ENCODE measurements at regions not wholly inside any gene's neighbourhood (a gene's known extent, or its start where the extent isn't known, plus 50 kb on each side); places are given as distances from the start of the nearest gene placed in this dataset.

- Histone ChIP-seq H2AFZ (ENCODE audit: control insufficient read depth, low read depth, low read length) (no peak overlapping the region), H3K4me1 (ENCODE audit: control insufficient read depth, insufficient read depth, low read length) (no peaks in the 10 kb centered on the region), H3K9me3 (replicated peaks; ENCODE audit: control insufficient read depth, insufficient read depth, low read length) (no peaks in the 10 kb centered on the region), H3K4me2 (ENCODE audit: control insufficient read depth, insufficient read depth) (no peak overlapping the region), H4K20me1 (ENCODE audit: control insufficient read depth, insufficient read depth) (no peaks in the 10 kb centered on the region), H3K36me3 (ENCODE audit: control insufficient read depth in 2 of 2, insufficient read depth in 2 of 2, low read length in 1 of 2) (no peaks in the 10 kb centered on the region), H3K9ac (ENCODE audit: control insufficient read depth, insufficient read depth, low read length) (no peak overlapping the region), H3K27me3 (replicated peaks in 1 of 2; ENCODE audit: control insufficient read depth in 2 of 2, insufficient read depth in 2 of 2, low read length in 1 of 2) (no peaks in the 10 kb centered on the region), H3K4me3 (no peak overlapping the region), H3K79me2 (ENCODE audit: control insufficient read depth, insufficient read depth, low read length) (no peaks in the 10 kb centered on the region), H3K27ac (ENCODE audit: control insufficient read depth, insufficient read depth) (no peak overlapping the region)
- no peak for TF ChIP-seq POU2F2 (IDR thresholded peaks at IDR 0.05; ENCODE audit: borderline replicate concordance, low read depth, low read length)
- SMC1A ChIA-PET (ENCODE audit: uncharacterized antibody, unreplicated experiment) = interaction anchor here (1.0 to 3.7 kb wide), 4 partner anchors 8 to 108 kb away, joined by 3 to 20 read pairs (median 9); no protein-coding TSS in a partner anchor
- ATAC-seq = no peak
- no peak for DNase-seq (ENCODE audit: low read depth, low spot score)
- in situ Hi-C loops (cut with MboI) = no loop called here
- CTCF ChIA-PET = no interaction called here
- BruUV-seq (replicated peaks) = no TSS peak
- intact Hi-C loops (cut with micrococcal nuclease; ENCODE audit: unreplicated experiment) = no loop called here
- RAD21 ChIA-PET (ENCODE audit: unreplicated experiment) = no interaction called here
- POLR2A ChIA-PET = no interaction called here
- FAIRE-seq = no peak
These were observed 416.8 kb upstream of the SPRY2 start for GRCh38 chr13:80757694-80758093.

DNA sequence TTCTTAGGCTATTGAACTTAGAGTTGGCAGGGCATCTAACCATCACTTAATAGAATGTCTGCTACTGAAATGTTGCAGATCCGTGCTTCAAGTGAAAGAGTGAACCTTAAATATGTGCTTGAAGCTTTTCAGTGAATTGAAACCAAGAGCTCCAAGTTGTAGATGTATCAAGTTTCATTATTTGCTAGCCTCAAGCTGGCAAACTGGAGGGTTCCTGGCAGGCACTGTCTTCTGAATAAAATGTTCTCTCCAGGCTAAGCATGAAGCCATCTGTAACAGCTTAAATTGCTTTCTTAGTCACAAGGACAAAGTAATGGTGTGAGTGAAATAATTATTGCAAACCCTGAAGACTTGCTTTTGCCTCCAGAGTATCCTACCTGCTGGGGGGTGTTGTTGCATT is 415.0 kb upstream of the SPRY2 start:
- Histone ChIP-seq H3K9ac (ENCODE audit: control insufficient read depth, insufficient read depth, low read length) (no peak overlapping the region), H3K4me1 (ENCODE audit: control insufficient read depth, insufficient read depth, low read length) (no peaks in the 10 kb centered on the region), H2AFZ (ENCODE audit: control insufficient read depth, low read depth, low read length) (no peak overlapping the region), H3K36me3 (ENCODE audit: control insufficient read depth in 2 of 2, insufficient read depth in 2 of 2, low read length in 1 of 2) (no peaks in the 10 kb centered on the region), H3K79me2 (ENCODE audit: control insufficient read depth, insufficient read depth, low read length) (no peaks in the 10 kb centered on the region), H3K4me2 (ENCODE audit: control insufficient read depth, insufficient read depth) (no peak overlapping the region), H4K20me1 (ENCODE audit: control insufficient read depth, insufficient read depth) (no peaks in the 10 kb centered on the region), H3K9me3 (replicated peaks; ENCODE audit: control insufficient read depth, insufficient read depth, low read length) (no peaks in the 10 kb centered on the region), H3K4me3 (no peak overlapping the region), H3K27ac (ENCODE audit: control insufficient read depth, insufficient read depth) (no peak overlapping the region), H3K27me3 (replicated peaks in 1 of 2; ENCODE audit: control insufficient read depth in 2 of 2, insufficient read depth in 2 of 2, low read length in 1 of 2) (no peaks in the 10 kb centered on the region)
- WGBS (ENCODE audit: insufficient coverage, insufficient replicate concordance, low lambda C conversion rate, missing lambda C conversion rate) = 5% methylated on average over 1 of the region's 1 CpG
- no peak for FAIRE-seq
- intact Hi-C loops (cut with micrococcal nuclease; ENCODE audit: unreplicated experiment) (no loop called here), in situ Hi-C loops (cut with MboI) (no loop called here)
- no TSS peak for BruUV-seq (replicated peaks)
- no peak for DNase-seq (ENCODE audit: low read depth, low spot score)
- no peak for TF ChIP-seq PAX8 (IDR thresholded peaks at IDR 0.05)
- no peak for TF ChIP-seq EGR1 (IDR thresholded peaks at IDR 0.05; ENCODE audit: borderline replicate concordance in 1 of 2, low read depth in 2 of 2, low read length in 2 of 2)
- TF ChIP-seq MEF2B (IDR thresholded peaks at IDR 0.05; ENCODE audit: partially characterized antibody, poor library complexity, severe bottlenecking) = no peak
- TF ChIP-seq CBX5 (IDR thresholded peaks at IDR 0.05; ENCODE audit: low read depth) = no peak
- TF ChIP-seq MYC (IDR thresholded peaks at IDR 0.05; ENCODE audit: insufficient read depth, insufficient read length, insufficient replicate concordance, low read length, severe bottlenecking) = no peak
- no peak for TF ChIP-seq ESRRA (IDR thresholded peaks at IDR 0.05; ENCODE audit: low read length)
- no peak for TF ChIP-seq PML (IDR thresholded peaks at IDR 0.05; ENCODE audit: low read length)
- no peak for TF ChIP-seq CREM (IDR thresholded peaks at IDR 0.05; ENCODE audit: low read depth)
- no peak for TF ChIP-seq SMAD1 (IDR thresholded peaks at IDR 0.05; ENCODE audit: low read depth, partially characterized antibody)
- TF ChIP-seq IKZF1 (conservative IDR thresholded peaks at IDR 0.05) = no peak
- no peak for TF ChIP-seq ASH2L (IDR thresholded peaks at IDR 0.05; ENCODE audit: borderline replicate concordance, low read depth)
- TF ChIP-seq SUPT20H (IDR thresholded peaks at IDR 0.05; ENCODE audit: borderline replicate concordance, control insufficient read depth, low read depth, low read length) = no peak
- TF ChIP-seq RUNX3 (IDR thresholded peaks at IDR 0.05; ENCODE audit: low read length) = no peak
- SMC1A ChIA-PET (ENCODE audit: uncharacterized antibody, unreplicated experiment) = interaction anchor here (0.7 to 3.7 kb wide), 5 partner anchors 8 to 21 kb away, joined by 3 to 20 read pairs (median 4); no protein-coding TSS in a partner anchor
- POLR2A ChIA-PET = no interaction called here
- ATAC-seq = no peak
- RAD21 ChIA-PET (ENCODE audit: unreplicated experiment) = interaction anchor here (1.1 to 1.5 kb wide), 2 partner anchors 115 to 1076 kb away, joined by 3 to 4 read pairs; no protein-coding TSS in a partner anchor
- CTCF ChIA-PET = interaction anchor here (1.3 kb wide), 1 partner anchor 168 kb away, joined by 3 read pairs; no protein-coding TSS in a partner anchor

Data from GM12878 (cell line).